ENCODE measurements at regions not wholly inside any gene's neighbourhood (a gene's known extent, or its start where the extent isn't known, plus 50 kb on each side); places are given as distances from the start of the nearest gene placed in this dataset.

DNA sequence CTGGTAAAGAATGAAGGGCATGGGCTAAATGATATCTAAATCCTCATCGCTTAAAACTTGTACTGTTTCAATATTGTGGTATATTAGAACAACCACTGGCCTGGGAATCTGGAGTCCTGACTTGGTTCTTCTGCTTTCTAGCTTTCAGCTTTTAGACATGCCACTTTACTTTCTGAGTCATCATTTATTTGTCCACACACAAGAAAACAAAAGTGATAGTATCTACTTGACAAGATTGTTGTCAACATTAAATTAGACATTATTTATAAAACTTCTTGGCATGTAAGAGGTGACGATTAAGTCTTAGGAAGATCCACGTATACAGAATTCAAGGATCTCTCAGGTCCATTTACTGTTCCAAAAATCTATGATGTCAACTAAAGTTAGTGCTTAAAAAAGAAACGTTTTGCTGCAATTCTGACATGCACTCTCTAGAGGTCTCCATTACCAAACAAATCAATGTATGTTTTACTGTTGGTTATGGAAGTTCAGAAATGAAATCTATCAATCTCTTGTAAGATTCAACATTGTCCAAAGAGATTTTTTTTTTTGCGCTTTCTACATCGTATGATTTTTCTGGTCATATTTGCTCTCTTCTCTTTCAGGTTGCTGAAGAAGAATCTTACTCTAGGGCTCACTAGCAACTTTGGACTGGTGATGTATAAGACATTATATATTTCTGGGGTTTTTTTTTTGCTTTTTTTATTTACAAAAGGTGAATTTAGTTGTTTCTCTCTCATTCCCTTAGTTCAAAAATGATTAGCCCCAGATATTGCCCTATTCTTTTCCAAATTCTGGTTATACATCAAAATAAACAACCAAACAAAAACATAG is 53.6 kb upstream of the DYNC1I1 start:
- no peak for DNase-seq

DNA sequence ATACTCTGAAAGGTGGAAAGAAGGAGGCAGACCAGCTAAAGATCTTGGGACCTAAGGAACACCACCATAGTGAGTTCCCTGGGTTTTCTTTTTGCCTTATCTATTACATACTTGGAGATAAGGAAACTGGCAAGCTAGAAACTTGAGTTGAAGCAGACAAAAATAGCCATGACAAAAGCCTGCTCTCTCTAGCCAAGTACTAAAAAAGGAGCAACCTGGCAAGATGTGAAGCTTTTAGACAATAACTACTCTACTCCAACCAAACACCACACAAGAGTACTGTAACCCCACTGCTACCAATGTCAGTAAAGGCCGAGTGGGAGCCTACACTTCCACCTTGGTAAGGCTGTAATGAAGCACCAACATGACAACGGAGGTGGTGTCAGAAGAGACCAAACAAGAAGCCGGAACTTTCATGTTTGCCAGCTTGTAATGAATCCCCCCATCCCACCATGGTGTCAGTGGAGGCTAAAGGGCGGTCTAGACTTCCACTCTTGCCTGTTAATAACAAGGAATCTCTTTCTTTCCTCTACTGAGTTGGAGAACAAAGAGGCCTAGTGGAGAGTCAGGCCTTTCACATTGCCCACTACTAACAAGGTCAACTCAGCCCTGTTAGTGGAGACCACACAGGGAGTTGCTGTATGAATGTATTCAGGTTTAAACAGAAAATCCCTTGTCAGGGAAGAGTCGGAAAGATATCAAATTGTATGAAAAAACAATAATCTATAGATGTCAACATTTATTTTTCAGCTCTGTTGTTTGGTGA is 55.8 kb upstream of the DYNC1I1 start:
- DNase-seq, result no peak

DNA sequence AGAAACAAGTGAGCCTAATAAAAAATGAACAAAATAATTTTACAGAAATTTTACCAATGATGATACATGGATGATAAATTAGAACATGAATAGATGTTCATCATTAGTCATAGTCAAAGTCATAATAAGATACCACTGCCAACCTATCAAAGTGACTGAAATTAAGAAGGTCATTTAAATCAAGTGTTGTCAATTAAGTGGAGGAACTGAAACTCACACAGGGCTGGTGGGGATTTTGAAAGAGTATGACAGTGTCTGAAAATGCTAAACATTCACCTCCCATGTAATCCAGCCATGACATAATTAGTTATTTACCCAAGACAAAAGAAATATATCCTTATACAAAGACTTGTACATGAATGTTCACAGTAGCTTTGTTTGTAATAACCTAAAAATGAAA is 57.1 kb upstream of the DYNC1I1 start:
- DNase-seq, result no peak

DNA sequence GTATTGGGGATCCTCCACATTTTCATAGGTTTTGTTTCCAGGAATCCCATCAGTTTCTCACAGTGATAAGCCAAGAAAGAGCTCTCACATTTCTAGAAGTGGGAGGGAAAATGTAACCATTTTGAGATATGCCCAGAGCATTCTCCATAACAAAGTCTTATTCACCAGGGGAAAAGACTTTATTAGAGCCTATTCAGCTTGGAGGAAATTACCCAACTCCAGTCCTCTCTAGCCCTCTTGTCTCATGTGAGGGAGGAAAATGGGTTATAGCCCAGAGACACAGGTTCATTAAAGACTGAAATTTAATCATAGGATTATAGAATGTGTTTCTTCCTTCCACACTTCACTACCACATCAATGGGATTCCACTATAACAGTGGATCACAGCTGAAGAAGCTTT is 61.6 kb upstream of the DYNC1I1 start:
- DNase-seq, result no peak

DNA sequence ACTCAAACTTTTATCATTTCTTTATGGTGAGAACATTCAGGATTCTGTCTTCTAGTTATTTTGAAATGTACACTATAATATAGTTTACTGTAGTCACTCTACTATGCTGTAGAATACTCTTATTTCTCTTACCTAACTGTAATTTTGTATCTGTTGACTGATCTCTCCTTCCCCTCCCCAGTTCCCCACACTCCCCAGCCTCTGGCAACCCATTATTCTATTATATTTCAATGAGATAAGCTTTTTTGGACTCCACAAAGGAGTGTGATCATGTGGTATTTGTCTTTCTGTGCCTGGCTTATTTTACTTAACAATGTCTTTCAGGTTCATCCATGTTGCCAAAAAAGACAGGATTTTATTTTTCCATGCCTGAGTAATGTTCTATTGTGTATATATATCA is 71.4 kb upstream of the DYNC1I1 start:
- DNase-seq, result no peak

DNA sequence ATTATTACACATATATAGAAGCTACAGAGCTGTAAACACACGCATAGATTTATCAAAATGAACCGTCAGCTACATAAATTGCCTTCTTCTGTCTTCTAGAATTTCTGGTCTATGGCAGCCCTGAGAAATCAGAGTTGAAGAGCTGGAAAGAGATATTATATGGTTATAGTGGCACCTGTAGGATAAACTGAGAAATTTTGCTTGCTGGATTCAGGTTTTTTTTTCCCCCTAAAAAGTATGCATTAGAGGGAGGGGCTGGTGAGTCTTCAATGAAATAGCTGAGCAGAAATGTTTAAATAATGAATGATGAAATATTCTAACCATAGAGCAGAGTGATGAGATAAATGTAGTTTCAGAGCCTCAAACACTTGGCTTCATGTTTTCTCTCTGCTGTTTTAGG is 78.0 kb upstream of the DYNC1I1 start:
- DNase-seq, result no peak

DNA sequence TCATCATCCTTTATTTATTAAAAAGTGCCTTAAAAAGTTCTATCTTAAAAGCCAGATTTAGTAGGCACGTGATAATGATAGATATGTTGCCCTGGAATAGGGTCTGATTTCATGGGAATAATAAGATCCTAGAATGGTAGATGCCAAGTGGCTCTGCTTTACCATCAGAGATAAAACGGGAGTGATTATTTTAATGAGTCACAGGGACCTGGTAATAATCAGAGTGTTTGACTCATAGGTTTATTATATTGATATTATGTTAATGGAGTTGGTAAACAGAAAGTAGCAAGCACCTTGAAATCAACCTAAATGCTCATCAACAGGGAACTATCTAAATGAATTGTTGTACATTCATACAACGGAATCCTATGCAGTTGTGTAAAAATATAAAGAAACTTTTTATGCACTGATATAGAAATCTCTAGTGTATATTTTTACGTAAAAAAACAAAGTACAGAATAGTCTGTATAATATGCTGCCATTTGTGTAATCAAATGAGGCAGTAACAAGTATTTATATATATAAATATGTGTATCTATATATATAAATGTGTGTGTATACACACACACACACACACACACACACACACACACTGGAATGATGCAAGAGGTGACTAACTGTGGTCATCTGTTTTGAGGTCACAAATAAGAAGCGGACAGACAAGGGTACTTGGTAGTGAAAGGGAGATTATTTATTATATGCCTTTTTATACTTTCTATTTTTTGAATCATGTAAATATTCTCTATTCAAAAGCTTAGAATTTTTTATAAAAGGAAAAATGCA is 78.6 kb upstream of the DYNC1I1 start:
- no peak for DNase-seq

DNA sequence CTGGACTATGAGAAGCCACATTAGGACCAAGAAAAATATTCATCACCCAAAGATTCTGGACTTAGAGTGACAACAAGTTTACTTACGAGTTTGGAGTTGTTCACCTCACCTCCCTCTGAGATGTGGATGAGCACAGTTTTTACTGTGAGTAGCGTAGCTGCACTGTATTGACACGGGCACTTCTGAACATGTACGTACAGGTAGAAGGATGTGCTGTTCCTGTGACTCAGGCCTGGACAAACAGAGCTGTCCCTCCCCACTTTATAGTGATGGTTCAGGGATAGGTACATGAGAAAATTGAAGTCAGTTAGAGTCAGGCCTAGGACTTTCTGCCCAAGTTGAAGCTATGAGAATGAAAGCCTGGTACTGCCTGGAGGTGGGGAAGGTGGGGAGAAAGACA is 80.9 kb upstream of the DYNC1I1 start:
- DNase-seq, result no peak

DNA sequence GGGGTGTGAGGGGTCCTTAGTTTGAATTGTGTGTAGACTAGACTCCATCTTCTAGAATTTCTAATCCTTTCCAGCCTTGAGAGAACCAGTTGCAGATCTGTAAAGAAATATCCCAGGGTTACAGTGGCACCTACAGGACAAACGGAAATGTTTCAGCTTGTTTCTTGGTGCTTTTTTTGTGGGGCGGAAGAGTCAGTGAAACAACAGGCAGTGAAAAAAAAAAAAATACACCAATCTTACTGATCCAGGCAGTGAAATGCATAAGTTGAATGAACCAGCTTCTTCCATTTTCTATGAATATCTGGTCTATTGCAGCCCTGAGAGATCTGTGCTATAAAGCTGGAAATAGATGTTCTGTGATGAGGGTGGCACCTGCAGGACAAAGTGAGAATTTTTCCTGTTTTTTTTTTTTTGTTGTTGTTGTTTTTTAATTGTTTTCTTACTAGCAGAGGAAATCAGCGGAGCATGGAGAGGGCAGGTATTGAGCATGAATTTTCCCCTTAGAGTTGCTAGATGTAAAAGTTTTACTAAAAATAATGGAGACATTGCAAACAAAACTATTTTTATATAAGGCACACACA is 81.9 kb upstream of the DYNC1I1 start:
- DNase-seq, result peak in 1 of 2 donors; percentile 18

DNA sequence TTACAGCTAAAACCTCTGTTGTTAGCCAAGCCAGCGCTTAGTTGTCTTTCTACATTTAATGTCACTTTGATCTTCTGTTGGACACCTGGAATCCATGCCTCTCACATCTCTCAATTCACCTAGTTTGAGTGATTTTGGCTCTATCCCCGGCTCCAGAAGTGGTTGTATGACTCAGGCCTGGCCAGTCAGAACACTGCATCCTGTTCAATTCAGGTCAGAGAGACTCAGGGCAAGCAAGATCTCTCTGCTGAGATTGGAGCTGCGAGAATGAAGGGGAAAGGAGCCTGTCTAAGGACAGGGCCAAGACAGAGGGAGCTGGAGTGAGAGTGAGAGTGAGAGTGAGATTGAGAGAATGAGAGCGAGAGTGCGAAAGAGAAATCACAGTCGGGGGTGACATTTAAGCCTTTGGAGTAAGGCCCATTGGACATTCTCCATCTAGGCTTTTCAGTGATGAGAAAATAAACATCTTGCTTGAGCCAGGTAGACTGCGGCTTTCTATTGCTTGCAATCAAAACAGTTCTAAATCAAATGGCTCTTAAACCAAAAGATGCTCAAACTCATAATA is 83.3 kb upstream of the DYNC1I1 start:
- no peak for DNase-seq

DNA sequence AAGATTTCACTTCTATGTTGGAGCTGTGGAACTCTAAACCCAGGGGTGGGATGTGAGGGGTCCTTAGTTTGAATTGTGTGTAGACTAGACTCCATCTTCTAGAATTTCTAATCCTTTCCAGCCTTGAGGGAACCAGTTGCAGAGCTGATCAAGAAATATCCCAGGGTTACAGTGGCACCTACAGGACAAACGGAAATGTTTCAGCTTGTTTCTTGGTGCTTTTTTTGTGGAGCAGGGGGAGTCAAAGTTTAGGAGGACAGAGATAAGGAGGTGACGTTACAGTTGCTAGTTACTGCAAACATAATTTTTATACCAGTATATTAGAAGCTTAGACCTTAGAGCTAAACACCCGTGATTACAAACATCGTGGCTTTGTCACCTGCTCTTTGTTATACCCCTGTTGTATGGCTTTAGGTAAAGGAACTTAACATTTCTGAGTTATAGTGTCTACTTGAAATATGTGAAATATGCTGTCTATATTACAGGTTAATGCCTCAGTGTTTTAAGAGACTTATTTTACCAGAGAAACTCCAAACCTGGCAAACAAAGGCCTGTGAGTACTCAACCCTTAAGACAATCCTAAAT is 84.5 kb upstream of the DYNC1I1 start:
- peak in 1 of 2 donors; percentile 4 for DNase-seq

DNA sequence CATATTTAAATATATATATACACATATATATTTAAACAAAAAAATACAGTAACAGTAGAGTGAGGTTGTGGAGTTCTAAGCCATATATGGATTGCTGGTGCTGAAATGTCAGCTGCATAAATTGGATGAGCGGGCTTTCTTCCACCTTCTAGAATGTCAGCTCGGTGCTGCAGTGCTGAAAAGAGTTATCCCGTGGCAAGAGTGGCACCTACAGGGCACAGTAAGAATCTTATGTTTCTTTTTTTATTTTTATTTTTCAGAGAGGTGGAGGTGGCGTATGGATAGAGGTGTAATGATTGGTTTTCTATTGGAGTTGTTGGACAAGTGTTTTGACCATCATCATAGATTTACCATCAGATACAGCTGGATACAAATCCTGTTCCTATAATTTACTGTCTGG is 86.2 kb upstream of the DYNC1I1 start:
- peak in 1 of 2 donors; percentile 26 for DNase-seq

DNA sequence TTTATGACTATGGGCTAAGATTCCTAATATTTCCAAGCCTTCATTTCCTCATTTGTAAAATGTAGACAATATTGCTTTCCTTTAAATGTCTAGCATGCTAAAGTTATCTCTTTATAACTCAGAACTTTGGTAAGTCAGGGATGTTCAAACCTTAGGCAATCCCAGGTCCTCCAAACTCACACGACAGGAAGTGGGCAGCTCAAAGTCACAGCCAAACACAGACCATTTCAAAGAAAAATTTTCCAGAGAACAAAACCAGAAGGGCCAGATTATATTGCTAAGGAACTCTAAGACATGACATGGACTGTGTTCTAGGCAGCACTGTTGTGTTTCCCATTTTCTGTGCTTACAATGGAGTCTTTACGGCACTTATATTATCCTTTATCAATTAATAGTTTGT is 87.8 kb upstream of the DYNC1I1 start:
- no peak for DNase-seq

DNA sequence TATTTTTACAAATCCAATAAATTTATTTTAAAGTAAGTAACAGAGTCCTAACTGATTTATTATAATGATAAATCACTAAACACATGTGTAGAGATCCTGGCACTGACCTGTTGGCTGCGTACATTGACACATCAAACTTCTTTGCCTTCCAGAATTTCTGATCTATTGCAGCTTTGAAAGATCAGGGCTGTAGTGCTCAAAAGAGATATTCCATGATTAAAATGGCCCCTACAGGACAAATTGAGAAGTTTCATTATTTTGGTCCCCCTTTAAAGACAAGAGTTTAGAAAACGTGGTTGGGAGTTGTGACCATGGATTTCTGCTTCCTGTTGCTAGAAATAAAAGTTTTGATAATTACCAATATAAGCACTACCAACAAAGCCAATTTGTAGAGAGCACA is 87.7 kb upstream of the PDK4 start:
- DNase-seq, result no peak

DNA sequence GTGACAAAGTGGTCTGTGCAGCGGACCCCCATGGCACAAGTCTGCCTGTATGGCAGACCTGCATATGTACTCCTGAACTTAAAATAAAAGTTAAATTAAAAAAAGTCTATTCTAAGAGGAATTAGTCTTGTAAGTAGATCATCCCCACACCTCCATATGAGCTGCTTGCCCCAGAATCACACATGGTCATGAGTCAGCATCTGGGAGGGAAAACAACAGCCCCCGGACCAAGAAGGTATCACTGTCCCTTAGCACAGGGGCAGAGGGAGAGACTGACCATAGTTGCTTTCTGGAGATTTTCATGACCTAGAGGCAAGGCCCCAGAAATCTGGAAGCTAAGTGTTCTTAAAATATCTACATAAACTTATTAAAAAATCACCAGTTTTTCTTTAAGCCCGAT is 86.6 kb upstream of the PDK4 start:
- no peak for DNase-seq

DNA sequence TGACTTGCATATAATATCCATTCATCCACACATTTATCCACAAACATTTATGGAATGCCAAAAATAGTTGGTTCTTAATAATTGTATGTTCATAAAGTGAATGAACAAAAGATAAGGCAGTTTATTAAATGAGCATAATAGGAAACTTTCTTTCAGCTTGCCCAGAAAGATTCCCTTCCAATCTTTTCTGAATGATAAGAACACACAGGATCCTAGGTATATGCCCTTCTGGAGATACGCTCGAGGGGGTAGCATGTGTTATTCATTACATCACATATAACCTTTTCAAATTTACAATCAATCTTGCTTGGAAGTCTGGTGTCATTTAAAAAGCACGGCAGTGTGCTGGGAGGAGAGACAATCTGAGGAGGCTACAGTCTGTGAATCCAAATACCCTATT is 80.4 kb upstream of the PDK4 start:
- DNase-seq, result no peak

DNA sequence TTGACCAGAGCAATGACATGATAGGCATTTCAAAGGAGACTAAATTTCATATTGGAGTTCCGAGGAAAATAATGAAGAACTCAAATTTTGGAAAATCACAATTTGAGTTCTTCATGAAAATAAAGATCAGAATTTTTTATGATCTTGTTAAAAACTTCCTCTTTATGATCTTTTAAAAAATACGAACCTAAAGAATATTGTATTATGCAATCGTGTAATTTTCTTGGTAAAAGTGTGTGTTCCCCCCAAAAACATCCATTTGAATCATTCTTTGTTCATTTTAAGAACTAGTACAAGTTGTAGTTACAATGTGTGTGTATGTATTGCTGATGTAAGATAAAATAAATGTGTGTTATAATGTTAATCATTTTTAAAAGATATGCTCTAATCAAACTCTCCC is 79.3 kb upstream of the PDK4 start:
- no peak for DNase-seq

DNA sequence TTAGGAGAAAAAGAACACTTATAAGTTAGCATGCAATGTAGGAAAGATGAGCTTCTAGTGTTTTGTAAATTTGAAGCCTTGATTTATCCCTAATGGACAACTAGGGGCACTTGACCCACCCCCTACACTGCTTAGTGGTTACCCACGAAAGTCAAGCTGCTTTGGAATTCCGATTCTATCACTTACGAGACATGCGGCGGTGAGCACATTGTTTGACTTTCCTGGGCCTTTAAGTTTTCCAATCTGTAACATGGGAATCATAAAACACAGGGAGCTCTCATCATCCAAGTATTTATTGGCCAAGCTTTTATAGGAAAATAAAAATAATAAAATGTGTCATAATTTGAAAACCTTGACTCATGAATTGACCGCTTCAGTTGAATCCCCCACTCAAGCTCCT is 78.7 kb upstream of the PDK4 start:
- DNase-seq, result no peak

DNA sequence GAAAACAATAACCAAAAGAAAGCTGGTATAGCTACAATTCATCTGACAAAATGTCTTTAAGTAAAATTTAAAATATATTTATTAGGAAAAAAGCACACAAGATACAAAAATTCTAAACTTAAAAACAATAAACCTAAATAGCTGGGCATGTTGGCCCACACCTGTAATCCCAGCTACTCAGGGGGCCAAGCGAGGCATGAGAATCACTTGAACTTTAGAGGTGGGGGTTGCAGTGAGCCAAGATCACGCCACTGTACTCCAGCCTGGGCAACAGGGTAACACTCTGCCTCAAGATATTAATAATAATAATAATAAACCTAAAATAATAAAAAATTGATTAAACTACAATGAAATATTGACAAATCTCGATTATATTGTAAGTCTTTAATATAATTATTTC is 77.8 kb upstream of the PDK4 start:
- no peak for DNase-seq

DNA sequence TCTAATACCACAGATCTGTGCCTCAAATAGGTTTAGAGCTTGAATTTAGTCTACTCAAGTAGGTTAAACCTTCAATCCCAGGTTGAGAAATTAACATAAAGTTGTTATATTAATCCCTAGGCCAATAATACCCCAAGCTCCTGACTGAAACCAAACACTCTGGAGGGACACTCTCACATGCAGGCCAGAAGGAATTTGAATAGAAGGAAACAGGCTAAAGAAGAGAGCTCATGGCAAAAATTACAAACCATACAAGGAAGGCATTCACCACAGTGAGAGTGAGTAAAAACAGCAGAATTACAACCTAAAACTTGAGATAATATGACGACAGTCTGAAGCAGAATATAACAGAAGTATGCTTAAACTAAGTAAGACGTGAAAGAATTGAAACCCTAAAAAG is 76.1 kb upstream of the PDK4 start:
- no peak for DNase-seq

DNA sequence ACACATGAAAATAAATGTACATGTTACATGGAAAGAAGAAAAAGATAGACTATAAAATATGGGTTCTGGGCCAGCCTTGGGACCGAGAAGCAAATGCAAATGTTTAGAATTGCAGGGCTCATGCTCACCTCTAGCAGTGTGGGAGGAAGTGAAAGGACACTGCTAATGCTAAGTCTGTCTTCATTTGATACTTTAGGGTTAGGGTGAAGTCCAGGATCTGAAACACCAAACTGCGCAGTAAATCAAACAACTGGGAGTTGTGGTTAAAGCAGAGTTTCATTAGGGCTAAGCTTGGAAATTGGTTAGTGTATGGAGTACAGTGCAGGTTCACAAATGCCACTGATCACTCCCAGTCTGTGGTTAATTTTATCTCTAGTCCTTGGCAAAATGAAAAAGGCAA is 73.2 kb upstream of the PDK4 start:
- no peak for DNase-seq

DNA sequence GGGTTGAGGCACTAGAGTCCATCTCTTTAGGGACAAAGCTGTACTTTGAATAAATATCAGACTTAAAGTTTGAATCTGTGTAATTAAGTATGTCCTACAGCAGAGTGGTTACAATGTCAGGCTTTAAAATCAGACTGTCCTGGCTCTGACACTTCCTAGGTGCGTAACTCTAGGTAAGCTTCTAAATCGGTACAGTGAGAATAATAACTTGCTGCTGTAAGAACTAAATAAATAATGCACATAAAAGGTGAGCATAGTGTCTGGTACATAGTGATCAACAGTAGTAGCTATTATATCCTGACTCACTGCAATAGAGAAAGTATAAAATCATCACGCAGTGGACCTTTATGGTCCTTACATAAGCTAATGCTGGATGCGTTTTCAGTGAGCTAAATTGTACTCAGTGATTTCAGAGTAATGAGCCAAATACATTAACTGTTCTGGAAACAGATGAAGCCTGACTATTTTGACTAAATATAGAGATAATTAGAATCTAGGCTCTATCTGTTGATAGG is 72.2 kb upstream of the PDK4 start:
- DNase-seq, result no peak

All from bone marrow (tissue), 2 donors.